ENCODE measurements at regions not wholly inside any gene's neighbourhood (a gene's known extent, or its start where the extent isn't known, plus 50 kb on each side); places are given as distances from the start of the nearest gene placed in this dataset.
"Not testable (repeated sequence)": the region's sequence is repeated elsewhere in the genome, so short reads cannot be mapped to it uniquely, and the experiment has no call there.

- in situ Hi-C loops (cut with MboI; ENCODE audit: low pct_unique_long_range_greater_than_20kb, low sequenced_read_pairs, unreplicated experiment): no loop called here
- DNase-seq (ENCODE audit: low spot score): no peak
- TF ChIP-seq, protein P1, sequence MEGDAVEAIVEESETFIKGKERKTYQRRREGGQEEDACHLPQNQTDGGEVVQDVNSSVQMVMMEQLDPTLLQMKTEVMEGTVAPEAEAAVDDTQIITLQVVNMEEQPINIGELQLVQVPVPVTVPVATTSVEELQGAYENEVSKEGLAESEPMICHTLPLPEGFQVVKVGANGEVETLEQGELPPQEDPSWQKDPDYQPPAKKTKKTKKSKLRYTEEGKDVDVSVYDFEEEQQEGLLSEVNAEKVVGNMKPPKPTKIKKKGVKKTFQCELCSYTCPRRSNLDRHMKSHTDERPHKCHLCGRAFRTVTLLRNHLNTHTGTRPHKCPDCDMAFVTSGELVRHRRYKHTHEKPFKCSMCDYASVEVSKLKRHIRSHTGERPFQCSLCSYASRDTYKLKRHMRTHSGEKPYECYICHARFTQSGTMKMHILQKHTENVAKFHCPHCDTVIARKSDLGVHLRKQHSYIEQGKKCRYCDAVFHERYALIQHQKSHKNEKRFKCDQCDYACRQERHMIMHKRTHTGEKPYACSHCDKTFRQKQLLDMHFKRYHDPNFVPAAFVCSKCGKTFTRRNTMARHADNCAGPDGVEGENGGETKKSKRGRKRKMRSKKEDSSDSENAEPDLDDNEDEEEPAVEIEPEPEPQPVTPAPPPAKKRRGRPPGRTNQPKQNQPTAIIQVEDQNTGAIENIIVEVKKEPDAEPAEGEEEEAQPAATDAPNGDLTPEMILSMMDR (IDR thresholded peaks at IDR 0.05; ENCODE audit: extremely low read depth, insufficient read depth, missing control alignments): no peak
These were observed 219.8 kb downstream of the ZNF674 start for GRCh38 chrX:46325312-46325877.

GRCh38 chrX:46324166-46324565 is 221.1 kb downstream of the ZNF674 start:
- no peak for DNase-seq (ENCODE audit: low spot score)
- in situ Hi-C loops (cut with MboI; ENCODE audit: low pct_unique_long_range_greater_than_20kb, low sequenced_read_pairs, unreplicated experiment): no loop called here
- TF ChIP-seq, protein P1 (IDR thresholded peaks at IDR 0.05; ENCODE audit: extremely low read depth, insufficient read depth, missing control alignments): no peak

GRCh38 chrX:46322929-46323328 is 222.3 kb downstream of the ZNF674 start:
- DNase-seq (ENCODE audit: low spot score); in situ Hi-C loops (cut with MboI; ENCODE audit: low pct_unique_long_range_greater_than_20kb, low sequenced_read_pairs, unreplicated experiment): not testable (repeated sequence)

DNA sequence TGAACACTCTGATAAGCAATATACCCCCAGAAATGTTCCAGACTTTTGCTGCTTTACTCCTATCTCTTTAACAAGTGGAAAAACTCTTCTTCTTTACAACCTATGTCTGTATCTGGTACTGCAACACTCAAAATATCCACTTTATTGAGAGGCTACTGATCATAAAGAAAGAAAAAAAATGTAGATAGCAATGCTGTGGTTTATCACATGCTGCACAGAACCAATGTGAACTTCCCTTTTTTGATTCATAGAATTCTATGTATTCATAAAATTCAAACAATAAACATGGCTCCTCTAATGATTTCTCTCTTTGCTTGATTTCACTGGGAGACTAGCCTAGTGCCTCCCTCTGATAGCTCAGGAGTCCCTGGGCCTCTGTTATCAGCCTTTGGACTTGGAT is 223.5 kb downstream of the ZNF674 start:
- in situ Hi-C loops (cut with MboI; ENCODE audit: low pct_unique_long_range_greater_than_20kb, low sequenced_read_pairs, unreplicated experiment): no loop called here

DNA sequence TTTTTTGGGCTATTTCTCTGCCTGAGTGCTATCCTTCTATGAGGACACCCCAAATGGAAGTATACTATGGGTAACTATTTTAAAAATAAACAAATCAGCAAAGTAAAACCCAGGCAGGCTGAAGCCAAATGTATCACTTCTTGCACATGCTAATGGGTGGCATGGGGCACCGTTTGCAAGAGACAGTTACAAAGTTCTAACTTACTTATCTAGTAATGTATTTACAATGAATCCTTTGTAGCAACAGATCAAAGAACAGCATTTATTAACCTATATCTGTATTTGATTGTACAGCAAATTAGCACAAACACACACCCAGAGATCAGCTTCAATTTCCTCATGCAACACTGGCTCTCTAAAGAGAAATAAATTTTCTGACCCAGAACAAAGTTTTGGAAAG is 225.5 kb downstream of the ZNF674 start:
- in situ Hi-C loops (cut with MboI; ENCODE audit: low pct_unique_long_range_greater_than_20kb, low sequenced_read_pairs, unreplicated experiment): no loop called here
- TF ChIP-seq, protein P1 (IDR thresholded peaks at IDR 0.05; ENCODE audit: extremely low read depth, insufficient read depth, missing control alignments): no peak
- no peak for DNase-seq (ENCODE audit: low spot score)

More for the DNA sequence above, 223.5 kb downstream of the ZNF674 start:
- no peak for DNase-seq (ENCODE audit: low spot score)
- TF ChIP-seq, protein P1 (IDR thresholded peaks at IDR 0.05; ENCODE audit: extremely low read depth, insufficient read depth, missing control alignments): no peak

- DNase-seq (ENCODE audit: low spot score): no peak
- TF ChIP-seq, protein P1 (IDR thresholded peaks at IDR 0.05; ENCODE audit: extremely low read depth, insufficient read depth, missing control alignments): no peak
- in situ Hi-C loops (cut with MboI; ENCODE audit: low pct_unique_long_range_greater_than_20kb, low sequenced_read_pairs, unreplicated experiment): no loop called here
These were observed 226.7 kb downstream of the ZNF674 start for GRCh38 chrX:46318551-46318950.

- TF ChIP-seq, protein P1 (IDR thresholded peaks at IDR 0.05; ENCODE audit: extremely low read depth, insufficient read depth, missing control alignments): no peak
- DNase-seq (ENCODE audit: low spot score): no peak
- in situ Hi-C loops (cut with MboI; ENCODE audit: low pct_unique_long_range_greater_than_20kb, low sequenced_read_pairs, unreplicated experiment): no loop called here
These were observed 228.1 kb downstream of the ZNF674 start for GRCh38 chrX:46317163-46317562.
